ENCODE measurements at regions not wholly inside any gene's neighbourhood (a gene's known extent, or its start where the extent isn't known, plus 50 kb on each side); places are given as distances from the start of the nearest gene placed in this dataset.
"Not testable (repeated sequence)": the region's sequence is repeated elsewhere in the genome, so short reads cannot be mapped to it uniquely, and the experiment has no call there.

- H3K27me3 ChIP-seq (replicated peaks in 1 of 7) = no peaks in the 10 kb centered on the region
- no peaks in the 10 kb centered on the region for H3K36me3 ChIP-seq
- H3K9me3 ChIP-seq = no peaks in the 10 kb centered on the region
- no peak overlapping the region for H3K27ac ChIP-seq
- no peak for DNase-seq
- intact Hi-C loops (cut with DNase I; ENCODE audit: low total_unique reads) = no loop called here
- no peak overlapping the region for H3K4me3 ChIP-seq
- 64 to 79% (median 70%) methylated on average over 5 of the region's 5 CpGs for WGBS, 5 donors
- H3K4me1 ChIP-seq = no peaks in the 10 kb centered on the region
- no peak for TF ChIP-seq CTCF (IDR thresholded peaks at IDR 0.05 in 8 of 11, conservative IDR thresholded peaks at IDR 0.05 in 3 of 11)
- no peak for TF ChIP-seq POLR2AphosphoS5 (IDR thresholded peaks at IDR 0.05)
- TF ChIP-seq POLR2A (IDR thresholded peaks at IDR 0.05) = no peak
Measured at GRCh38 chr1:242813490-242814091, 289.1 kb upstream of the PLD5 start.

- no peaks in the 10 kb centered on the region for H3K36me3 ChIP-seq
- no peak overlapping the region for H3K27ac ChIP-seq
- no peak overlapping the region for H3K4me3 ChIP-seq
- H3K9me3 ChIP-seq = no peaks in the 10 kb centered on the region
- no peaks in the 10 kb centered on the region for H3K27me3 ChIP-seq (replicated peaks in 1 of 7)
- no peaks in the 10 kb centered on the region for H3K4me1 ChIP-seq
- no peak for DNase-seq
- TF ChIP-seq POLR2AphosphoS5 (IDR thresholded peaks at IDR 0.05) = no peak
- TF ChIP-seq CTCF (IDR thresholded peaks at IDR 0.05 in 8 of 11, conservative IDR thresholded peaks at IDR 0.05 in 3 of 11) = no peak
- no peak for TF ChIP-seq POLR2A (IDR thresholded peaks at IDR 0.05)
- 57 to 82% (median 61%) methylated on average over 5 of the region's 5 CpGs for WGBS, 5 donors
- intact Hi-C loops (cut with DNase I; ENCODE audit: low total_unique reads) = no loop called here
Measured at GRCh38 chr1:242811092-242811840, 286.8 kb upstream of the PLD5 start.

GRCh38 chr1:242806324-242806723 lies 281.8 kb upstream of the PLD5 start:
- H3K4me3 ChIP-seq = no peak overlapping the region
- intact Hi-C loops (cut with DNase I; ENCODE audit: low total_unique reads) = no loop called here
- 54 to 67% (median 56%) methylated on average over 2 of the region's 2 CpGs for WGBS, 5 donors
- TF ChIP-seq POLR2AphosphoS5 (IDR thresholded peaks at IDR 0.05) = no peak
- no peak for TF ChIP-seq POLR2A (IDR thresholded peaks at IDR 0.05)
- no peak for TF ChIP-seq CTCF (IDR thresholded peaks at IDR 0.05 in 8 of 11, conservative IDR thresholded peaks at IDR 0.05 in 3 of 11)
- H3K27me3 ChIP-seq (replicated peaks in 1 of 7) = no peaks in the 10 kb centered on the region
- H3K36me3 ChIP-seq = no peaks in the 10 kb centered on the region
- H3K9me3 ChIP-seq = no peaks in the 10 kb centered on the region
- no peaks in the 10 kb centered on the region for H3K4me1 ChIP-seq
- no peak for DNase-seq
- no peak overlapping the region for H3K27ac ChIP-seq

- WGBS, 5 donors = 56 to 76% (median 70%) methylated on average over 1 of the region's 1 CpG
- H3K36me3 ChIP-seq; H3K9me3 ChIP-seq; DNase-seq; H3K27me3 ChIP-seq (replicated peaks in 1 of 7); H3K4me3 ChIP-seq; H3K27ac ChIP-seq; intact Hi-C loops (cut with DNase I; ENCODE audit: low total_unique reads); H3K4me1 ChIP-seq: not testable (repeated sequence)
Measured at GRCh38 chr1:242805360-242805759, 280.9 kb upstream of the PLD5 start.

Data from spleen (tissue), 11 donors.